SK-N-MC (cell line): ENCODE measurements at regions not wholly inside any gene's neighbourhood (a gene's known extent, or its start where the extent isn't known, plus 50 kb on each side); places are given as distances from the start of the nearest gene placed in this dataset.
"Not testable (repeated sequence)": the region's sequence is repeated elsewhere in the genome, so short reads cannot be mapped to it uniquely, and the experiment has no call there.

ENCODE experiments used
- EZH2 ChIP-seq: fragments of 200-600 bp; sonication (generic); IDR thresholded peaks from one replicate; pipeline ENCODE4 v1.6.1; 2017; ENCODE audit warnings: antibody characterized with exemption
- POLR2AphosphoS5 ChIP-seq: IDR thresholded peaks from 2 replicates; pipeline ENCODE4 v1.6.1; 2012; ENCODE audit warnings: mild to moderate bottlenecking, low read depth, low read length, borderline replicate concordance

DNA sequence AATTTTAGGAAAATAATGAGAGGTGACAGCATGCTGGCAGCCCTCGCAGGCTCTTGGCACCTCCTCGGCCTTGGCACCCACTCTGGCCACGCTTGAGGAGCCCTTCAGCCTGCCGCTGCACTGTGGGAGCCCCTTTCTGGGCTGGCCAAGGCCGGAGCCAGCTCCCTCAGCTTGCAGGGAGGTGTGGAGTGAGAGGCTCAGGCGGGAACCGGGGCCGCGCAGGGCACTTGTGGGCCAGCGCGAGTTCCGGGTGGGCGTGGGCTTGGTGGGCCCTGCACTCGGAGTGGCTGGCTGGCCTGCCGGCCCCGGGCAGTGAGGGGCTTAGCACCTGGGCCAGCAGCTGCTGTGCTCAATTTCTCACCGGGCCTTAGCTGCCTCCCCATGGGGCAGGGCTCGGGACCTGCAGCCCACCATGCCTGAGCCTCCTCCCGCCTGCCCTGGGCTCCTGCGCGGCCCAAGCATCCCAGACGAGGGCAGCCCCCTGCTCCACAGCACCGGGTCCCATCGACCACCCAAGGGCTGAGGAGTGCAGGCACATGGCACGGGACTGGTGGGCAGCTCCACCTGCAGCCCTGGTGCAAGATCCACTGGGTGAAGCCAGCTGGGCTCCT, 299.3 kb upstream of the MDFIC2 start:
- TF ChIP-seq EZH2, POLR2AphosphoS5: not testable (repeated sequence)
